ENCODE measurements at regions not wholly inside any gene's neighbourhood (a gene's known extent, or its start where the extent isn't known, plus 50 kb on each side); places are given as distances from the start of the nearest gene placed in this dataset.

- H3K27me3 ChIP-seq = no peaks in the 10 kb centered on the region
- no peak for TF ChIP-seq CTCF (IDR thresholded peaks at IDR 0.05)
- no peak for TF ChIP-seq EP300 (IDR thresholded peaks at IDR 0.05)
- TF ChIP-seq POLR2A (IDR thresholded peaks at IDR 0.05) = no peak
- TF ChIP-seq POLR2AphosphoS5 (IDR thresholded peaks at IDR 0.05) = no peak
- 69% methylated on average over 4 of the region's 4 CpGs for WGBS
Measured at GRCh38 chr12:47318963-47319362, 239.2 kb upstream of the AMIGO2 start.

GRCh38 chr12:47317175-47317915, 237.6 kb upstream of the AMIGO2 start:
- H3K4me1 ChIP-seq = no peaks in the 10 kb centered on the region
- no peak for DNase-seq (ENCODE audit: low spot score in 2 of 2)
- H3K27me3 ChIP-seq = no peaks in the 10 kb centered on the region
- no peak for TF ChIP-seq EP300 (IDR thresholded peaks at IDR 0.05)
- no peak for TF ChIP-seq POLR2A (IDR thresholded peaks at IDR 0.05)
- no peak for TF ChIP-seq POLR2AphosphoS5 (IDR thresholded peaks at IDR 0.05)
- TF ChIP-seq CTCF (IDR thresholded peaks at IDR 0.05) = no peak
- no peaks in the 10 kb centered on the region for H3K36me3 ChIP-seq
- 70% methylated on average over 11 of the region's 11 CpGs for WGBS
- H3K9me3 ChIP-seq = no peaks in the 10 kb centered on the region
- H3K4me3 ChIP-seq = no peak overlapping the region
- H3K27ac ChIP-seq = no peak overlapping the region

More at GRCh38 chr12:47318963-47319362, 239.2 kb upstream of the AMIGO2 start:
- no peak for DNase-seq (ENCODE audit: low spot score in 2 of 2)
- no peak overlapping the region for H3K4me3 ChIP-seq
- H3K9me3 ChIP-seq = no peaks in the 10 kb centered on the region
- H3K4me1 ChIP-seq = no peaks in the 10 kb centered on the region
- no peaks in the 10 kb centered on the region for H3K36me3 ChIP-seq
- no peak overlapping the region for H3K27ac ChIP-seq

- Histone ChIP-seq H3K9me3 (no peaks in the 10 kb centered on the region), H3K27me3 (no peaks in the 10 kb centered on the region), H3K4me3 (no peak overlapping the region), H3K27ac (no peak overlapping the region), H3K36me3 (no peaks in the 10 kb centered on the region), H3K4me1 (no peaks in the 10 kb centered on the region)
- no peak for DNase-seq (ENCODE audit: low spot score in 2 of 2)
- WGBS = 43% methylated on average over 2 of the region's 2 CpGs
- no peak for TF ChIP-seq CTCF (IDR thresholded peaks at IDR 0.05)
- TF ChIP-seq POLR2AphosphoS5 (IDR thresholded peaks at IDR 0.05) = no peak
- no peak for TF ChIP-seq EP300 (IDR thresholded peaks at IDR 0.05)
- no peak for TF ChIP-seq POLR2A (IDR thresholded peaks at IDR 0.05)
Measured at GRCh38 chr12:47316609-47317049, 236.9 kb upstream of the AMIGO2 start.

GRCh38 chr12:47314996-47315395, 235.2 kb upstream of the AMIGO2 start:
- no peaks in the 10 kb centered on the region for H3K36me3 ChIP-seq
- DNase-seq (ENCODE audit: low spot score in 2 of 2) = no peak
- TF ChIP-seq POLR2AphosphoS5 (IDR thresholded peaks at IDR 0.05) (no peak), POLR2A (IDR thresholded peaks at IDR 0.05) (no peak), EP300 (IDR thresholded peaks at IDR 0.05) (no peak), CTCF (IDR thresholded peaks at IDR 0.05) (no peak)
- WGBS = 95% methylated on average over 1 of the region's 1 CpG
- H3K27ac ChIP-seq = no peak overlapping the region
- H3K9me3 ChIP-seq = no peaks in the 10 kb centered on the region
- no peak overlapping the region for H3K4me3 ChIP-seq
- no peaks in the 10 kb centered on the region for H3K27me3 ChIP-seq
- no peaks in the 10 kb centered on the region for H3K4me1 ChIP-seq

- no peaks in the 10 kb centered on the region for H3K4me1 ChIP-seq
- no peak overlapping the region for H3K27ac ChIP-seq
- no peaks in the 10 kb centered on the region for H3K36me3 ChIP-seq
- no peak overlapping the region for H3K4me3 ChIP-seq
- WGBS = 91% methylated on average over 3 of the region's 3 CpGs
- H3K27me3 ChIP-seq = no peaks in the 10 kb centered on the region
- TF ChIP-seq CTCF (IDR thresholded peaks at IDR 0.05) (no peak), POLR2A (IDR thresholded peaks at IDR 0.05) (no peak), EP300 (IDR thresholded peaks at IDR 0.05) (no peak)
- no peak for DNase-seq (ENCODE audit: low spot score in 2 of 2)
- no peaks in the 10 kb centered on the region for H3K9me3 ChIP-seq
Measured at GRCh38 chr12:47312808-47313426, 233.2 kb upstream of the AMIGO2 start.

Data from suprapubic skin (tissue), 4 donors.